PC-3 (cell line): ENCODE measurements at regions not wholly inside any gene's neighbourhood (a gene's known extent, or its start where the extent isn't known, plus 50 kb on each side); places are given as distances from the start of the nearest gene placed in this dataset.

Source experiments
- CTCF ChIP-seq: fragments of 300-600 bp; sonication (generic); conservative IDR thresholded peaks from 2 replicates; pipeline ENCODE4 v1.5.1; 2017; ENCODE audit warnings: antibody characterized with exemption, low read depth, mild to moderate bottlenecking, low read length
- EZH2 ChIP-seq: fragments of 300-600 bp; sonication (generic); IDR thresholded peaks from one replicate; pipeline ENCODE4 v1.6.1; 2017; ENCODE audit warnings: antibody characterized with exemption, mild to moderate bottlenecking, low read length; ENCODE audit not compliant: unreplicated experiment

DNA sequence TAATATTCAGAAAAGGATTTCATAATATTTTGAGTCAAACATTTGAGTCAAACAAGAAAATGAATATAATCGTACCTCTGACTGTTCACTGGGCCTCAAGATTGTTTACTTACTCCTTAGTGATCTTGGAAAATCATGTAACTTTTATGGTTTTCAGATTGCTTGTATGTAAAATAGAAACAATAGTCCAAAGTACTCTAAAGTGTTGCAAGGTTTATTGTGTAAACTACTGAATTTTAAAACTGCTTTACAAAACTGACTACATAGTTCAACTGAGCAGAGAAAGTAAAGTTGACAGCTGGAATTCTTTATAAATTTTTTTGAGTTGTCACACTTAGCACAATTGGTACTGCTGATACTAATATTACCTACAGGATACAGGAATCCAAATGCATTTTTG is 931.0 kb downstream of the NCAM2 start:
- TF ChIP-seq CTCF (no peak), EZH2 (no peak)
